ENCODE measurements at regions not wholly inside any gene's neighbourhood (a gene's known extent, or its start where the extent isn't known, plus 50 kb on each side); places are given as distances from the start of the nearest gene placed in this dataset.

DNA sequence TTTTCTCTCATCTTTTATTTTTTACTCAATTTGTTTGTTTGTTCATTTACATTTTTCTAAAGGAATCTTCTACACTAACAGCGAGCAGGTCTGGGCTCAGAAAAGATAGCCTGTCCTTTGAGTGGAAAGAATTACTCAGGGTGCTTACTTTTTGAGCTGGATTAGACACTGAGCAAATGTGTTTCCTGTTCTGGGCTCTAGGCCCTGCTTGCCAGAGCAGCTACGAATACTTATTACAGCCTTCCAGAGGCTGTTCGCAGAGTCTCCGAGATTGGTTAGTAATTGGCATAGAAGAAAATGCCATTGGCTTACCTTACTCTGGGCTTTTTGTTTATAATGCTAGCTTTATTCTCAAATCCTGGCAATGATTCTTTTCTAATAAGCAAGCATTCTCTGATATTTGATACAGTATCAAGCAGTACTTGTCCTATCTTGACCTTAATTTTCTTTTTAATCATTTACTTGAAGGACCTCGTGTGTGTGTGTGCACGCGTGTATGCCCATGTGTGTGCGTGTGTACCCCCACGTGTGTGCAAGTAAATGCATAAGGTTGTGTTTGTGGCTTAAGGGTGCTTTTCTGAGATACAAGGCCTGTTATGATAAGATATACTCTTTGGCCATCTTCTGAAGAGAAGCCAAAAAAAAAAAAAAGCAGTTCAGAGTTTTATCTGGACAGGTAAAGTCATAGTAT is 76.2 kb upstream of the GRXCR1 start:
- no peak overlapping the region for H3K27ac Mint-ChIP-seq
- H3K36me3 Mint-ChIP-seq: no peaks in the 10 kb centered on the region
- no peaks in the 10 kb centered on the region for H3K9me3 Mint-ChIP-seq
- DNase-seq (ENCODE audit: extremely low spot score, unreplicated experiment): no peak
- TF ChIP-seq, protein P1, sequence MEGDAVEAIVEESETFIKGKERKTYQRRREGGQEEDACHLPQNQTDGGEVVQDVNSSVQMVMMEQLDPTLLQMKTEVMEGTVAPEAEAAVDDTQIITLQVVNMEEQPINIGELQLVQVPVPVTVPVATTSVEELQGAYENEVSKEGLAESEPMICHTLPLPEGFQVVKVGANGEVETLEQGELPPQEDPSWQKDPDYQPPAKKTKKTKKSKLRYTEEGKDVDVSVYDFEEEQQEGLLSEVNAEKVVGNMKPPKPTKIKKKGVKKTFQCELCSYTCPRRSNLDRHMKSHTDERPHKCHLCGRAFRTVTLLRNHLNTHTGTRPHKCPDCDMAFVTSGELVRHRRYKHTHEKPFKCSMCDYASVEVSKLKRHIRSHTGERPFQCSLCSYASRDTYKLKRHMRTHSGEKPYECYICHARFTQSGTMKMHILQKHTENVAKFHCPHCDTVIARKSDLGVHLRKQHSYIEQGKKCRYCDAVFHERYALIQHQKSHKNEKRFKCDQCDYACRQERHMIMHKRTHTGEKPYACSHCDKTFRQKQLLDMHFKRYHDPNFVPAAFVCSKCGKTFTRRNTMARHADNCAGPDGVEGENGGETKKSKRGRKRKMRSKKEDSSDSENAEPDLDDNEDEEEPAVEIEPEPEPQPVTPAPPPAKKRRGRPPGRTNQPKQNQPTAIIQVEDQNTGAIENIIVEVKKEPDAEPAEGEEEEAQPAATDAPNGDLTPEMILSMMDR (conservative IDR thresholded peaks at IDR 0.05): no peak
- no peaks in the 10 kb centered on the region for H3K4me1 Mint-ChIP-seq (ENCODE audit: unreplicated experiment)
- peaks cover 22% of the 10 kb centered on the region for H3K27me3 Mint-ChIP-seq
- H3K4me3 Mint-ChIP-seq: no peak overlapping the region

DNA sequence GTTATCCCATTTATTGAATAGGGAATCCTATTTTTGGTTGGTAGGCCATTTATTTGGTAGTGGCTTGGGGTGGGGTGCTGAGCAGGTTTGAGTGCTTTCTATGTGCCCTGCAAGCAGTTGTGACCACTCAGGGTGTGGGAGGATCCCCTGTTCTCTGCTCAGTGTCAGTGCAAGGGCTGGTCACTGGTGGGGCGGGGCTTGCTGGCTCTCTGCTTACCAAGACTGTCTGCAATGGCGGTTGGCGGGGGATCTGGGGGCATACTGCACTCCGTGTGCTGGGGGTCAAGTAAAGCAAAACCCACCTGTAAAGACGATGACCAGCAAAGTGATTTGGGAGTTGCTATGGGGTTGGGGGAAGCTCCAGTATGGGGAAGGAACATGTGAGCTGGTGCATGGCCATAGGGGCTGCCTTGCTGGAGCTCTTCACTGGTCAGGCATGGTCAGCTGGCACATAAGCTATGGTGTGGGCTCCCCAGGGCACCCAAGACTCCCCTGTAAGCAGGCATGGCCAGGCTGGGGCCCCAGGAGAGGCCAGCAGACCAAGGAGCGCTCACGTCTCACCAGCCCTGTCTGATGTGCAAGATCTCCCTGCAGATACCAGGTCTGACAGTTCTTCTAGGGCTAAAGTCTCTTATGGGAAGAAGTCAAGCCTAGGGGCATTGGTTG is 83.0 kb upstream of the GRXCR1 start:
- Mint-ChIP-seq H3K27me3 (peaks cover 11% of the 10 kb centered on the region), H3K27ac (no peak overlapping the region), H3K4me1 (ENCODE audit: unreplicated experiment) (no peaks in the 10 kb centered on the region), H3K4me3 (no peak overlapping the region), H3K9me3 (no peaks in the 10 kb centered on the region), H3K36me3 (no peaks in the 10 kb centered on the region)
- no peak for DNase-seq (ENCODE audit: extremely low spot score, unreplicated experiment)
- TF ChIP-seq, protein P1 (conservative IDR thresholded peaks at IDR 0.05): no peak

DNA sequence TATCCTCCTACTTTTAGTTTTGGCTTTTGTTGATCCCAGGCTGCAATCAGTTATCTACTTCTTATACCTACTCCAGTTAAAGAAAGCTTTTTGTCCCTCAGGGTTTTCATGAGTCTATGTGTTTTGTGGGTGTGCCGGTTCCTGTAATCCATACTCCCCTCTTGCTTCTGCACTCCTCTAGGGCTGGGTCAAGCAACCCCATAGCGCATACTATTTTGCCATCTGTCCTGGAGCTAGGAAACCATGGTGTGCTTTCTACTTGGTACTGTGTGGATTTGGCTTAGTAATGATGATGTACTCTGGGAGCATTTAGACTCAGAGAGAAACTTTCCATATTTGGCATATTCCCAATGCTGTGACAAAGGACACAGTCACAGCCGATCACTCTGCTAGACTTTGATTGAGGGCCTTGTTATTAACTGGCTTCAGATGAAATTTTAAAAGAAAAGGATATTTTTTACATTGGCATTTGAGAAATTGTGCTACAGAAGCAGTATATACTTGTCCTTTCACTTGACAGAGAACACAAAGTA is 86.1 kb upstream of the GRXCR1 start:
- Mint-ChIP-seq H3K4me1 (ENCODE audit: unreplicated experiment) (no peaks in the 10 kb centered on the region), H3K36me3 (no peaks in the 10 kb centered on the region), H3K4me3 (no peak overlapping the region), H3K9me3 (peaks cover 11% of the 10 kb centered on the region), H3K27ac (no peak overlapping the region), H3K27me3 (peaks cover 8% of the 10 kb centered on the region)
- TF ChIP-seq, protein P1 (conservative IDR thresholded peaks at IDR 0.05): no peak
- no peak for DNase-seq (ENCODE audit: extremely low spot score, unreplicated experiment)

DNA sequence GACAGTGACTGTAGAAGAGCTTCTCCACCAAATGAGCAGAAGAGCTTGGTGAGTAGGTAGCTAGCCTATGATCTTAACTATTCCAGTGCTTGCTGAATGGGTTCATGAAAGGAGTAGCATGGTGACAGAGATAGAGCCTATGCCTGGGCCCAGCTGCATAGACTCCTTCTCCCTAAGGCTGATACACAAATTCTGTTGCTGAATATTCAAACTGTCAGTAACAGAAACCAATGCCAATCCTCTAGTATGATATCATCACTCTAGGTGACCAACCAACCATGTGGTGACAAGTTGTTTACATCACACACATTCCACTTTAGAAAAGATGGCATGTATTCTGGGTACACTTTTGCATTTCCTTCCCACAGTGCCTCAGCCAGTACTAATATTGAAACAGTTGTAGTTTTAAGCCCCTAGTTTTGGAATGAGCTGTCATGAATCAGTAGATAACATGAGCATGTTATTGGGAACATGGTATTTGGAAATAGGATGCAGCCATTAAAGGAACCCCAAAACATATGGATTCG is 103.4 kb upstream of the GRXCR1 start:
- H3K4me1 Mint-ChIP-seq (ENCODE audit: unreplicated experiment): no peaks in the 10 kb centered on the region
- no peak overlapping the region for H3K27ac Mint-ChIP-seq
- TF ChIP-seq, protein P1 (conservative IDR thresholded peaks at IDR 0.05): no peak
- no peaks in the 10 kb centered on the region for H3K27me3 Mint-ChIP-seq
- no peaks in the 10 kb centered on the region for H3K9me3 Mint-ChIP-seq
- H3K36me3 Mint-ChIP-seq: no peaks in the 10 kb centered on the region
- DNase-seq (ENCODE audit: extremely low spot score, unreplicated experiment): no peak
- no peak overlapping the region for H3K4me3 Mint-ChIP-seq

DNA sequence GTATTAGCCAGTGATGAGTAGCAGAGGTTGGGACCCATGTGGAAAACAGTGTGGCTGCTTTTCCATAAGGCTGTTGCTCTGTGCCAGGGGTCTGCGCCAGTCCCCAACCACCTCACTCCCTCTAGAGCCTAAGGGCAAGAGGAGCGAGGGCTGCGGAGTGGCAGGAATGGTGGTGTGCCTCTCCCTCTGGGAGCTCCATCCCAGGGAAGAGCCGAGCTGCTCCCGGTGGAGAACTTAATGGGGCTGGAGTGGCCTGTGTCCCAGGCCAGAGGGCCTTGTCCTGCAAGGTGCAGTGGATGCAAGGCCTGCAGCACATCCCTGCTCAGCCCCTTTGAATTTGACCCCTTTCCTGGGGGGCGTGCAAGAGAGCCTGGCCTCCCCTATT is 105.4 kb upstream of the GRXCR1 start:
- H3K4me3 Mint-ChIP-seq: no peak overlapping the region
- no peak for DNase-seq (ENCODE audit: extremely low spot score, unreplicated experiment)
- H3K27me3 Mint-ChIP-seq: no peaks in the 10 kb centered on the region
- TF ChIP-seq, protein P1 (conservative IDR thresholded peaks at IDR 0.05): no peak
- H3K36me3 Mint-ChIP-seq: no peaks in the 10 kb centered on the region
- no peak overlapping the region for H3K27ac Mint-ChIP-seq
- H3K4me1 Mint-ChIP-seq (ENCODE audit: unreplicated experiment): no peaks in the 10 kb centered on the region
- H3K9me3 Mint-ChIP-seq: no peaks in the 10 kb centered on the region

Data from type B pancreatic cell (in vitro differentiated cells).